GM12878 (cell line): ENCODE measurements at regions not wholly inside any gene's neighbourhood (a gene's known extent, or its start where the extent isn't known, plus 50 kb on each side); places are given as distances from the start of the nearest gene placed in this dataset.

Experiments used
- ATAC-seq: fragments of 200-7000 bp; cut with Tn5 transposase; 3 replicates; pipeline ENCODE4 v1.9.1; 2020; ENCODE audit warnings: mild to moderate bottlenecking, moderate library complexity
- BruUV-seq: library from RNA; stranded (reverse); fragments of 400-500 nt; replicated peaks from 2 replicates; lab custom pipeline; 2021; lab: Mats Ljungman, UMichigan
- CTCF ChIA-PET: fragments of 300-600 bp; sonication (Branson Sonifier 250); formaldehyde crosslinking; extraction: SDS; loops from one replicate; lab custom pipeline; 2021; ENCODE audit warnings: inconsistent platforms; lab: Yijun Ruan, JAX
- POLR2A ChIA-PET: fragments of 350-600 bp; formaldehyde crosslinking; extraction: SDS; loops from one replicate; lab custom pipeline; 2021; ENCODE audit warnings: inconsistent platforms; lab: Charles Lee
- RAD21 ChIA-PET: fragments of 300-600 bp; sonication (Branson Sonifier 250); formaldehyde crosslinking; loops from one replicate; lab custom pipeline; 2023; ENCODE audit warnings: antibody characterized with exemption; ENCODE audit not compliant: unreplicated experiment; lab: Charles Lee
- SMC1A ChIA-PET: fragments of 300-600 bp; sonication (Branson Sonifier 250); formaldehyde crosslinking; loops from one replicate; lab custom pipeline; 2023; ENCODE audit not compliant: unreplicated experiment, uncharacterized antibody; lab: Charles Lee
- DNase-seq: peaks from one replicate; pipeline ENCODE4 v3.0.0-alpha.2; 2011; ENCODE audit warnings: low read depth, low spot score
- FAIRE-seq: peaks from 3 replicates; lab custom pipeline; 2011; peaks lifted over from hg19 to GRCh38; lab: Jason Lieb, UNC
- H2AFZ ChIP-seq: 2 replicates; pipeline ENCODE4 v1.6.0; 2011; ENCODE audit warnings: low read depth, low read length, control low read depth; ENCODE audit not compliant: control insufficient read depth
- H3K27ac ChIP-seq: 2 replicates; pipeline ENCODE4 v1.5.1; 2011; ENCODE audit warnings: control low read depth; ENCODE audit not compliant: control insufficient read depth, insufficient read depth
- H3K27me3 ChIP-seq, 2 experiments: replicated peaks in 1 of 2; 2 replicates each; pipeline versions ENCODE4 v1.6.0 to v1.6.1; 2011; ENCODE audit warnings: low read length in 1 of 2; ENCODE audit not compliant: control insufficient read depth in 2 of 2, insufficient read depth in 2 of 2
- H3K36me3 ChIP-seq, 2 experiments: 2 replicates each; pipeline ENCODE4 v1.5.1; 2011; ENCODE audit warnings: low read length in 1 of 2; ENCODE audit not compliant: control insufficient read depth in 2 of 2, insufficient read depth in 2 of 2
- H3K4me1 ChIP-seq: 2 replicates; pipeline ENCODE4 v1.6.1; 2011; ENCODE audit warnings: mild to moderate bottlenecking, low read length, moderate library complexity, mixed read lengths; ENCODE audit not compliant: control insufficient read depth, insufficient read depth
- H3K4me2 ChIP-seq: 2 replicates; pipeline ENCODE4 v1.6.0; 2011; ENCODE audit warnings: control low read depth; ENCODE audit not compliant: control insufficient read depth, insufficient read depth
- H3K4me3 ChIP-seq: fragments of 200-600 bp; sonication (generic); 2 replicates; pipeline ENCODE4 v1.5.1; 2016
- H3K79me2 ChIP-seq: 2 replicates; pipeline ENCODE4 v1.6.0; 2011; ENCODE audit warnings: low read length; ENCODE audit not compliant: control insufficient read depth, insufficient read depth
- H3K9ac ChIP-seq: 2 replicates; pipeline ENCODE4 v1.8.0; 2011; ENCODE audit warnings: low read length, control low read depth, mixed read lengths; ENCODE audit not compliant: control insufficient read depth, insufficient read depth
- H3K9me3 ChIP-seq: replicated peaks from 3 replicates; pipeline ENCODE4 v1.5.1; 2011; ENCODE audit warnings: mild to moderate bottlenecking, low read length; ENCODE audit not compliant: control insufficient read depth, insufficient read depth
- H4K20me1 ChIP-seq: 2 replicates; pipeline ENCODE4 v1.6.0; 2011; ENCODE audit not compliant: control insufficient read depth, insufficient read depth
- BCL3 ChIP-seq: IDR thresholded peaks from 2 replicates; pipeline ENCODE4 v1.6.1; 2011; ENCODE audit warnings: borderline replicate concordance, low read depth, mild to moderate bottlenecking, moderate library complexity, low read length; ENCODE audit not compliant: insufficient read depth, poor library complexity, severe bottlenecking
- MEF2B ChIP-seq: fragments of 450-650 bp; IDR thresholded peaks from 2 replicates; pipeline ENCODE4 v1.6.1; 2018; ENCODE audit warnings: mild to moderate bottlenecking, moderate library complexity; ENCODE audit not compliant: partially characterized antibody, poor library complexity, severe bottlenecking
- PBX3 ChIP-seq: IDR thresholded peaks from 2 replicates; pipeline ENCODE4 v1.6.1; 2011; ENCODE audit warnings: mild to moderate bottlenecking, low read depth, low read length, moderate library complexity; ENCODE audit not compliant: insufficient replicate concordance
- TCF3 ChIP-seq: IDR thresholded peaks from 2 replicates; pipeline ENCODE4 v1.6.1; 2012; ENCODE audit warnings: low read depth, mild to moderate bottlenecking, low read length, borderline replicate concordance; ENCODE audit not compliant: insufficient read depth
- WGBS: methylation state at CpG from one replicate; pipeline ENCODE4 v1.1.6; 2016; ENCODE audit warnings: low lambda C conversion rate; ENCODE audit not compliant: insufficient replicate concordance, insufficient coverage; ENCODE audit errors: missing lambda C conversion rate; 5-methylcytosine and 5-hydroxymethylcytosine counted together
- in situ Hi-C: fragments of 300-500 bp; cut with MboI; formaldehyde crosslinking; loops from 9 replicates; pipeline ENCODE4 v1.14.3; 2018; ENCODE audit warnings: mixed read lengths
- intact Hi-C: fragments of 100-400 bp; cut with micrococcal nuclease; formaldehyde crosslinking; loops from one replicate; pipeline ENCODE4 v1.14.2; 2022; ENCODE audit not compliant: unreplicated experiment

DNA sequence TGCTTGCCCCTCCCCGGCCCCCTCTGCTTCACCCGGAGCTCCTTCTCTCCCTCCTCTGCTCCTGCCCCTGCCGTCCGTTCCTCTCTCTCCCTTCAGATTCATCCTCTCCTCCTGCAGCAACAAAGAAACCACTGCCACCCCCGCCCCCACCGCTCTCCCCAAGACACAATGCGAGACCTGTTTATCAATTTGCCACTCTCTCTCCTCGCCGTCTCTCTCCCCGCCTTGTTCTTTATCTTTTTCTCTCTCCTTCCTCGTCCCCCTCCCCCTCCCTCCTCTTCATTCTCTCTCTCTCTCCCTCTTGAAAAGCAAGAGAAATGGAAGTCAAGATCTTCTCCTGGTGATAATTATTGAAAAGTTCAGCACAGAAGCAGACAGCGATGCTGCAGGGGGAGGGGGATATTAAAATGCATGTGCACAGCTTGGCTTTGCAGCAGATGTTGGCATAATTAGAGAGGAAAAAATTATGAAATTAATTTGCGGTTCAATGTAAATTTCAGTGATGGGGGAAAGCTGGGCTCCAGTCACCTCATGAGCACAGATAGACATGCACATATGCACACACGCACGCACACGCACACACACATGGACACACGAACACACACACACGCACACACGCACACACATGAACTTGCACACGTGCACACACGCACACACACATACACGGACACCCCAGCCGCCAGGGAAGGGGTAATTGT, 58.1 kb upstream of the CBFA2T3 start:
- Histone ChIP-seq H4K20me1 (no peaks in the 10 kb centered on the region), H3K9me3 (peaks cover 3% of the 10 kb centered on the region), H3K4me3 (no peak overlapping the region), H3K27ac (no peak overlapping the region), H3K4me2 (no peak overlapping the region), H3K4me1 (peaks cover 29% of the 10 kb centered on the region), H3K27me3 (no peaks in the 10 kb centered on the region; a peak in 2 of 4 replicates), H3K79me2 (no peaks in the 10 kb centered on the region), H3K9ac (no peak overlapping the region), H2AFZ (no peak overlapping the region), H3K36me3 (no peaks in the 10 kb centered on the region)
- 31% methylated on average over 19 of the region's 23 CpGs for WGBS
- ATAC-seq (no peak), DNase-seq (no peak), FAIRE-seq (no peak)
- intact Hi-C loops (loop anchor here (5.0 kb wide), 2 partner anchors 58 to 62 kb away; partner anchors contain the start of gene CBFA2T3), in situ Hi-C loops (no loop called here)
- no peak for TF ChIP-seq MEF2B
- TF ChIP-seq PBX3: peak; percentile 37
- TF ChIP-seq TCF3: peak; percentile 64; the same call in 1 of the 2 replicates
- TF ChIP-seq BCL3: peak; percentile 90
- no TSS peak for BruUV-seq
- ChIA-PET POLR2A (no interaction called here), RAD21 (no interaction called here), CTCF (no interaction called here), SMC1A (interaction anchor here (0.8 kb wide), 1 partner anchor 8 kb away, joined by 3 read pairs; no protein-coding TSS in a partner anchor)
